HEK293 (cell line): ENCODE measurements at regions not wholly inside any gene's neighbourhood (a gene's known extent, or its start where the extent isn't known, plus 50 kb on each side); places are given as distances from the start of the nearest gene placed in this dataset.

ENCODE experiments used
- CTCF ChIA-PET: fragments of 350-600 bp; formaldehyde crosslinking; extraction: SDS; loops from one replicate; lab custom pipeline; 2021; ENCODE audit warnings: antibody characterized with exemption; lab: Yijun Ruan, JAX
- POLR2A ChIA-PET: fragments of 300-600 bp; formaldehyde crosslinking; extraction: SDS; loops from one replicate; lab custom pipeline; 2020; ENCODE audit warnings: antibody characterized with exemption, inconsistent platforms; lab: Yijun Ruan, JAX
- H3K27ac ChIP-seq: fragments of 200-500 bp; sonication (Bioruptor generic); 2 replicates; pipeline ENCODE4 v1.5.1; 2014; ENCODE audit warnings: low read depth, low read length, control low read depth, inconsistent platforms; ENCODE audit errors: extremely low read depth
- H3K36me3 ChIP-seq, 2 experiments: fragments of 200-500 bp in 1 of 2; sonication (Bioruptor generic) in 1 of 2; 1 replicate in 1 of 2; 2 replicates in 1 of 2; pipeline ENCODE4 v1.5.1; 2014 to 2017; ENCODE audit warnings: inconsistent platforms in 2 of 2, low read length in 2 of 2; ENCODE audit not compliant: control insufficient read depth in 2 of 2, insufficient read depth in 1 of 2
- H3K4me1 ChIP-seq: fragments of 200-500 bp; sonication (Bioruptor generic); 2 replicates; pipeline ENCODE4 v1.5.1; 2014; ENCODE audit warnings: mild to moderate bottlenecking, low read length, inconsistent platforms; ENCODE audit not compliant: control insufficient read depth, insufficient read depth
- H3K4me3 ChIP-seq: 2 replicates; pipeline ENCODE4 v1.5.1; 2011; ENCODE audit warnings: low read depth, mild to moderate bottlenecking, control low read depth, low read length, moderate library complexity
- H3K9me3 ChIP-seq: fragments of 200-500 bp; sonication (Bioruptor generic); 2 replicates; pipeline ENCODE4 v1.5.1; 2014; ENCODE audit warnings: low read depth, low read length, inconsistent platforms; ENCODE audit not compliant: control insufficient read depth, insufficient read depth
- BCL11B ChIP-seq: fragments of 450-650 bp; formaldehyde crosslinking; IDR thresholded peaks from 2 replicates; pipeline ENCODE4 v1.5.1; 2016; ENCODE audit warnings: low read depth, missing biosample characterization, missing genetic modification characterization
- KLF7 ChIP-seq: fragments of 450-650 bp; formaldehyde crosslinking; IDR thresholded peaks from 2 replicates; pipeline ENCODE4 v1.5.1; 2016; ENCODE audit warnings: missing biosample characterization, missing genetic modification characterization, borderline replicate concordance
- KLF8 ChIP-seq: fragments of 450-650 bp; formaldehyde crosslinking; IDR thresholded peaks from 2 replicates; pipeline ENCODE4 v1.5.1; 2016; ENCODE audit warnings: missing biosample characterization, missing genetic modification characterization
- MYNN ChIP-seq: fragments of 450-650 bp; formaldehyde crosslinking; IDR thresholded peaks from 2 replicates; pipeline ENCODE4 v1.5.1; 2016; ENCODE audit warnings: missing biosample characterization, missing genetic modification characterization, borderline replicate concordance
- TCF7L2 ChIP-seq: IDR thresholded peaks from 2 replicates; pipeline ENCODE4 v1.6.1; 2011; ENCODE audit warnings: low read depth, mild to moderate bottlenecking, inconsistent platforms, low read length, moderate library complexity, borderline replicate concordance
- ZBTB48 ChIP-seq: fragments of 450-650 bp; formaldehyde crosslinking; IDR thresholded peaks from 2 replicates; pipeline ENCODE4 v1.5.1; 2016; ENCODE audit warnings: missing biosample characterization, missing genetic modification characterization
- ZFHX2 ChIP-seq: fragments of 450-650 bp; formaldehyde crosslinking; conservative IDR thresholded peaks from 2 replicates; pipeline ENCODE4 v1.5.1; 2016; ENCODE audit warnings: missing biosample characterization, missing genetic modification characterization
- ZNF121 ChIP-seq: fragments of 450-650 bp; formaldehyde crosslinking; IDR thresholded peaks from 2 replicates; pipeline ENCODE4 v1.5.1; 2016; ENCODE audit warnings: missing biosample characterization, missing genetic modification characterization
- ZNF133 ChIP-seq: fragments of 450-650 bp; formaldehyde crosslinking; IDR thresholded peaks from 2 replicates; pipeline ENCODE4 v1.5.1; 2016; ENCODE audit warnings: missing biosample characterization, missing genetic modification characterization
- ZNF148 ChIP-seq: fragments of 450-650 bp; formaldehyde crosslinking; IDR thresholded peaks from 2 replicates; pipeline ENCODE4 v1.5.0; 2017; ENCODE audit warnings: missing biosample characterization, missing genetic modification characterization, borderline replicate concordance
- ZNF155 ChIP-seq: fragments of 450-650 bp; formaldehyde crosslinking; IDR thresholded peaks from 2 replicates; pipeline ENCODE4 v1.5.1; 2016; ENCODE audit warnings: missing biosample characterization, missing genetic modification characterization
- ZNF174 ChIP-seq: fragments of 450-650 bp; formaldehyde crosslinking; IDR thresholded peaks from 2 replicates; pipeline ENCODE4 v1.5.0; 2017; ENCODE audit warnings: missing biosample characterization, mild to moderate bottlenecking, missing genetic modification characterization
- ZNF335 ChIP-seq: fragments of 450-650 bp; formaldehyde crosslinking; conservative IDR thresholded peaks from 2 replicates; pipeline ENCODE4 v1.5.1; 2016; ENCODE audit warnings: missing biosample characterization, missing genetic modification characterization
- ZNF354C ChIP-seq: fragments of 450-650 bp; formaldehyde crosslinking; IDR thresholded peaks from 2 replicates; pipeline ENCODE4 v1.5.1; 2016; ENCODE audit warnings: missing biosample characterization, missing genetic modification characterization, low read depth, borderline replicate concordance
- TF ChIP-seq, protein P1 (sequence below): IDR thresholded peaks from 2 replicates; pipeline ENCODE4 v1.6.1; 2011; ENCODE audit warnings: mild to moderate bottlenecking, low read depth, low read length, borderline replicate concordance
- TF ChIP-seq, protein P2 (sequence below): fragments of 450-650 bp; formaldehyde crosslinking; conservative IDR thresholded peaks from 2 replicates; pipeline ENCODE4 v1.5.1; 2016; ENCODE audit warnings: low read depth, missing biosample characterization, missing genetic modification characterization
- TF ChIP-seq, protein P3 (sequence below): fragments of 450-650 bp; formaldehyde crosslinking; IDR thresholded peaks from 2 replicates; pipeline ENCODE4 v1.5.1; 2017; ENCODE audit warnings: missing biosample characterization, missing genetic modification characterization

DNA sequence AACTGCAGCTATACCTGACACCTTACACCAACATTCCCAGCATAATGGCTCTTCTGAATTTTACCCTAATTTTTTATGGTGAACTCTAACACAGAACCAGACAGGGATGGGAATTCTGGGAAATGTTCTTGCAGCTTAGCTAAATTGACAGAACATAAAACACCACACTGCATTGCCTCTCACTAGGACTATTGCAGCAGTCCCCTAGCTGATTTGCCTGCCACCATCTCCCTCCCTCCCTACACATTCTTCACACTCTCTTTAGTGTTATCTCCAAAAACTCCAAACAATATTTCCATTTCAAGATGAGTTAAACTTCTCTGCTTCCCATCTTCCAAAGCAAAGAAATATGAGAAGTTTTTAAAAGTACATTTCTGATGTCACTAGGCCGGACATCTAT, 733.9 kb upstream of the INTU start (continued):
- TF ChIP-seq, protein P1, sequence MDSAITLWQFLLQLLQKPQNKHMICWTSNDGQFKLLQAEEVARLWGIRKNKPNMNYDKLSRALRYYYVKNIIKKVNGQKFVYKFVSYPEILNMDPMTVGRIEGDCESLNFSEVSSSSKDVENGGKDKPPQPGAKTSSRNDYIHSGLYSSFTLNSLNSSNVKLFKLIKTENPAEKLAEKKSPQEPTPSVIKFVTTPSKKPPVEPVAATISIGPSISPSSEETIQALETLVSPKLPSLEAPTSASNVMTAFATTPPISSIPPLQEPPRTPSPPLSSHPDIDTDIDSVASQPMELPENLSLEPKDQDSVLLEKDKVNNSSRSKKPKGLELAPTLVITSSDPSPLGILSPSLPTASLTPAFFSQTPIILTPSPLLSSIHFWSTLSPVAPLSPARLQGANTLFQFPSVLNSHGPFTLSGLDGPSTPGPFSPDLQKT = no peak
- TF ChIP-seq ZNF335 (tag by site-specific recombination) = no peak
- TF ChIP-seq, all 188 proteins: peak for 0

GRCh38 chr4:126899331-126899801, 733.4 kb upstream of the INTU start:
- ChIA-PET CTCF (no interaction called here), POLR2A (no interaction called here)
- H3K4me3 ChIP-seq = no peak overlapping the region
- no peak for TF ChIP-seq BCL11B (tag by site-specific recombination)
- no peak for TF ChIP-seq ZFHX2
- TF ChIP-seq ZNF155 (tag by site-specific recombination) = no peak
- TF ChIP-seq KLF7 (tag by site-specific recombination) = no peak
- no peak for TF ChIP-seq ZNF148
- TF ChIP-seq MYNN (tag by site-specific recombination) = no peak
- no peak for TF ChIP-seq ZNF121
- no peak for TF ChIP-seq ZNF354C (tag by site-specific recombination)
- no peak for TF ChIP-seq TCF7L2
- no peak for TF ChIP-seq ZNF133 (tag by site-specific recombination)
- no peak for TF ChIP-seq ZBTB48 (tag by site-specific recombination)
- TF ChIP-seq ZNF174 (tag by site-specific recombination) = no peak
- no peak for TF ChIP-seq KLF8 (tag by site-specific recombination)
- TF ChIP-seq, protein P2, sequence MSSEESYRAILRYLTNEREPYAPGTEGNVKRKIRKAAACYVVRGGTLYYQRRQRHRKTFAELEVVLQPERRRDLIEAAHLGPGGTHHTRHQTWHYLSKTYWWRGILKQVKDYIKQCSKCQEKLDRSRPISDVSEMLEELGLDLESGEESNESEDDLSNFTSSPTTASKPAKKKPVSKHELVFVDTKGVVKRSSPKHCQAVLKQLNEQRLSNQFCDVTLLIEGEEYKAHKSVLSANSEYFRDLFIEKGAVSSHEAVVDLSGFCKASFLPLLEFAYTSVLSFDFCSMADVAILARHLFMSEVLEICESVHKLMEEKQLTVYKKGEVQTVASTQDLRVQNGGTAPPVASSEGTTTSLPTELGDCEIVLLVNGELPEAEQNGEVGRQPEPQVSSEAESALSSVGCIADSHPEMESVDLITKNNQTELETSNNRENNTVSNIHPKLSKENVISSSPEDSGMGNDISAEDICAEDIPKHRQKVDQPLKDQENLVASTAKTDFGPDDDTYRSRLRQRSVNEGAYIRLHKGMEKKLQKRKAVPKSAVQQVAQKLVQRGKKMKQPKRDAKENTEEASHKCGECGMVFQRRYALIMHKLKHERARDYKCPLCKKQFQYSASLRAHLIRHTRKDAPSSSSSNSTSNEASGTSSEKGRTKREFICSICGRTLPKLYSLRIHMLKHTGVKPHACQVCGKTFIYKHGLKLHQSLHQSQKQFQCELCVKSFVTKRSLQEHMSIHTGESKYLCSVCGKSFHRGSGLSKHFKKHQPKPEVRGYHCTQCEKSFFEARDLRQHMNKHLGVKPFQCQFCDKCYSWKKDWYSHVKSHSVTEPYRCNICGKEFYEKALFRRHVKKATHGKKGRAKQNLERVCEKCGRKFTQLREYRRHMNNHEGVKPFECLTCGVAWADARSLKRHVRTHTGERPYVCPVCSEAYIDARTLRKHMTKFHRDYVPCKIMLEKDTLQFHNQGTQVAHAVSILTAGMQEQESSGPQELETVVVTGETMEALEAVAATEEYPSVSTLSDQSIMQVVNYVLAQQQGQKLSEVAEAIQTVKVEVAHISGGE (tag by site-specific recombination) = no peak
- TF ChIP-seq, protein P3, sequence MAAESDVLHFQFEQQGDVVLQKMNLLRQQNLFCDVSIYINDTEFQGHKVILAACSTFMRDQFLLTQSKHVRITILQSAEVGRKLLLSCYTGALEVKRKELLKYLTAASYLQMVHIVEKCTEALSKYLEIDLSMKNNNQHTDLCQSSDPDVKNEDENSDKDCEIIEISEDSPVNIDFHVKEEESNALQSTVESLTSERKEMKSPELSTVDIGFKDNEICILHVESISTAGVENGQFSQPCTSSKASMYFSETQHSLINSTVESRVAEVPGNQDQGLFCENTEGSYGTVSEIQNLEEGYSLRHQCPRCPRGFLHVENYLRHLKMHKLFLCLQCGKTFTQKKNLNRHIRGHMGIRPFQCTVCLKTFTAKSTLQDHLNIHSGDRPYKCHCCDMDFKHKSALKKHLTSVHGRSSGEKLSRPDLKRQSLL = no peak
- TF ChIP-seq, all 188 proteins: peak for 0
- Histone ChIP-seq H3K36me3 (no peaks in the 10 kb centered on the region), H3K4me1 (no peaks in the 10 kb centered on the region), H3K27ac (no peak overlapping the region), H3K9me3 (no peaks in the 10 kb centered on the region)
